Parathyroid adenoma (tissue), 2 donors: ENCODE measurements at regions not wholly inside any gene's neighbourhood (a gene's known extent, or its start where the extent isn't known, plus 50 kb on each side); places are given as distances from the start of the nearest gene placed in this dataset.

Experiments used
- H2AFZ ChIP-seq: fragments of 300-600 bp; sonication (generic); one replicate; pipeline ENCODE4 v1.7.0; 2017; ENCODE audit warnings: antibody characterized with exemption, mild to moderate bottlenecking
- H3K27ac ChIP-seq: fragments of 300-600 bp; sonication (generic); one replicate; pipeline ENCODE4 v1.7.0; 2017
- H3K27me3 ChIP-seq: fragments of 300-600 bp; sonication (generic); one replicate; pipeline ENCODE4 v1.7.0; 2017; ENCODE audit warnings: low read length; ENCODE audit not compliant: control insufficient read depth, insufficient read depth
- H3K36me3 ChIP-seq: fragments of 300-600 bp; sonication (generic); one replicate; pipeline ENCODE4 v1.7.0; 2017; ENCODE audit warnings: low read length; ENCODE audit not compliant: control insufficient read depth, insufficient read depth
- H3K4me1 ChIP-seq: fragments of 300-600 bp; sonication (generic); one replicate; pipeline ENCODE4 v1.7.0; 2017; ENCODE audit warnings: control low read depth
- H3K4me2 ChIP-seq: fragments of 300-600 bp; sonication (generic); one replicate; pipeline ENCODE4 v1.7.0; 2017; ENCODE audit warnings: low read length
- H3K4me3 ChIP-seq: fragments of 300-600 bp; sonication (generic); one replicate; pipeline ENCODE4 v1.7.0; 2017; ENCODE audit warnings: low read depth, low read length
- H3K79me2 ChIP-seq: fragments of 300-600 bp; sonication (generic); one replicate; pipeline ENCODE4 v1.7.0; 2017; ENCODE audit warnings: control low read depth
- H3K9ac ChIP-seq: fragments of 300-600 bp; sonication (generic); one replicate; pipeline ENCODE4 v1.7.0; 2017; ENCODE audit warnings: mild to moderate bottlenecking
- H3K9me3 ChIP-seq: fragments of 300-600 bp; sonication (generic); one replicate; pipeline ENCODE4 v1.7.0; 2017; ENCODE audit warnings: low read length; ENCODE audit not compliant: control insufficient read depth
- CTCF ChIP-seq: fragments of 300-600 bp; sonication (generic); IDR thresholded peaks from one replicate; pipeline ENCODE4 v1.7.0; 2017; ENCODE audit warnings: antibody characterized with exemption, mild to moderate bottlenecking
- donor health status: primary hyperparathyroidism.

- no peaks in the 10 kb centered on the region for H3K4me1 ChIP-seq
- no peaks in the 10 kb centered on the region for H3K9me3 ChIP-seq
- no peaks in the 10 kb centered on the region for H3K27me3 ChIP-seq
- H3K27ac ChIP-seq, result no peak overlapping the region
- H3K9ac ChIP-seq, result no peak overlapping the region
- H2AFZ ChIP-seq, result no peak overlapping the region
- no peaks in the 10 kb centered on the region for H3K36me3 ChIP-seq
- H3K4me3 ChIP-seq, result no peak overlapping the region
- no peak for TF ChIP-seq CTCF
- no peak overlapping the region for H3K4me2 ChIP-seq
- H3K79me2 ChIP-seq, result no peaks in the 10 kb centered on the region
These were observed 84.7 kb downstream of the LHX9 start for GRCh38 chr1:198001776-198002408.

- TF ChIP-seq CTCF, result no peak
- Histone ChIP-seq H2AFZ (no peak overlapping the region), H3K27ac (no peak overlapping the region), H3K27me3 (no peaks in the 10 kb centered on the region), H3K4me1 (no peaks in the 10 kb centered on the region), H3K4me2 (no peak overlapping the region), H3K9me3 (no peaks in the 10 kb centered on the region), H3K9ac (no peak overlapping the region), H3K79me2 (no peaks in the 10 kb centered on the region), H3K4me3 (no peak overlapping the region), H3K36me3 (no peaks in the 10 kb centered on the region)
These were observed 86.3 kb downstream of the LHX9 start for GRCh38 chr1:198003468-198003867.

- H3K79me2 ChIP-seq, result no peaks in the 10 kb centered on the region
- no peak for TF ChIP-seq CTCF
- H3K27me3 ChIP-seq, result no peaks in the 10 kb centered on the region
- H3K27ac ChIP-seq, result no peak overlapping the region
- H3K4me2 ChIP-seq, result no peak overlapping the region
- H3K4me1 ChIP-seq, result no peaks in the 10 kb centered on the region
- H3K9me3 ChIP-seq, result no peaks in the 10 kb centered on the region
- no peak overlapping the region for H3K9ac ChIP-seq
- no peak overlapping the region for H2AFZ ChIP-seq
- no peak overlapping the region for H3K4me3 ChIP-seq
- no peaks in the 10 kb centered on the region for H3K36me3 ChIP-seq
These were observed 89.8 kb downstream of the LHX9 start for GRCh38 chr1:198007011-198007410.

GRCh38 chr1:198007687-198008607 is 90.8 kb downstream of the LHX9 start:
- Histone ChIP-seq H3K9me3 (no peaks in the 10 kb centered on the region), H3K4me3 (no peak overlapping the region), H3K36me3 (no peaks in the 10 kb centered on the region), H3K79me2 (no peaks in the 10 kb centered on the region), H3K27me3 (no peaks in the 10 kb centered on the region), H3K4me2 (no peak overlapping the region), H3K4me1 (no peaks in the 10 kb centered on the region), H3K27ac (no peak overlapping the region), H3K9ac (no peak overlapping the region), H2AFZ (no peak overlapping the region)
- TF ChIP-seq CTCF, result no peak
